K562 (cell line): ENCODE measurements at regions not wholly inside any gene's neighbourhood (a gene's known extent, or its start where the extent isn't known, plus 50 kb on each side); places are given as distances from the start of the nearest gene placed in this dataset.

ENCODE experiments used
- ATAC-seq: fragments of 200-7000 bp; cut with Tn5 transposase; 3 replicates; pipeline ENCODE4 v1.9.1; 2020; ENCODE audit warnings: moderate library complexity
- BruUV-seq: library from RNA; stranded (reverse); fragments of 400-500 nt; replicated peaks from 2 replicates; lab custom pipeline; 2021; lab: Mats Ljungman, UMichigan
- CTCF ChIA-PET: fragments of 300-600 bp; formaldehyde crosslinking; extraction: SDS; loops from one replicate; lab custom pipeline; 2021; ENCODE audit warnings: low intra/inter-chr PET ratio; lab: Yijun Ruan, JAX
- POLR2A ChIA-PET: fragments of 300-600, 350-650 bp; sonication (Branson Sonifier 250); formaldehyde crosslinking; extraction: SDS; loops from one replicate; lab custom pipeline; 2021; ENCODE audit warnings: antibody characterized with exemption, inconsistent platforms; lab: Yijun Ruan, JAX
- DNase-seq, 4 experiments: peaks; one replicate each; pipeline versions ENCODE4 v3.0.0 to v3.0.0-alpha.2; 2011 to 2018; ENCODE audit warnings: low spot score in 3 of 4, mixed read lengths in 3 of 4; ENCODE audit errors: extremely low read depth in 1 of 4
- FAIRE-seq: peaks from 2 replicates; lab custom pipeline; 2011; peaks lifted over from hg19 to GRCh38; lab: Jason Lieb, UNC
- H2AFZ ChIP-seq: 2 replicates; pipeline ENCODE4 v1.6.0; 2011; ENCODE audit warnings: low read depth, low read length, control low read depth, inconsistent platforms
- H3K27ac ChIP-seq: fragments of 200-600 bp; 3 replicates; pipeline ENCODE4 v1.8.0; 2011; ENCODE audit warnings: low read depth, mild to moderate bottlenecking, control low read depth, inconsistent platforms, low read length, moderate library complexity, mixed read lengths; ENCODE audit errors: extremely low read depth
- H3K27me3 ChIP-seq, 2 experiments: fragments of 300-600 bp in 1 of 2; 2 replicates in 1 of 2; 3 replicates in 1 of 2; pipeline versions ENCODE4 v1.6.0 to v1.8.0; 2011; ENCODE audit warnings: inconsistent platforms in 2 of 2, low read length in 2 of 2, mild to moderate bottlenecking in 1 of 2, mixed read lengths in 1 of 2, moderate library complexity in 1 of 2; ENCODE audit not compliant: control insufficient read depth in 2 of 2, insufficient read depth in 2 of 2
- H3K36me3 ChIP-seq: fragments of 300-600 bp; 3 replicates; pipeline ENCODE4 v1.8.0; 2011; ENCODE audit warnings: mild to moderate bottlenecking, low read length, inconsistent platforms; ENCODE audit not compliant: control insufficient read depth, insufficient read depth
- H3K4me1 ChIP-seq, 2 experiments: fragments of 200-600 bp in 1 of 2; replicated peaks in 1 of 2; 2 replicates in 1 of 2; 3 replicates in 1 of 2; pipeline versions ENCODE4 v1.5.1 to v1.8.0; 2011; ENCODE audit warnings: inconsistent platforms in 2 of 2, low read length in 2 of 2, mild to moderate bottlenecking in 1 of 2, mixed read lengths in 1 of 2, moderate library complexity in 1 of 2; ENCODE audit not compliant: control insufficient read depth in 2 of 2, insufficient read depth in 2 of 2
- H3K4me2 ChIP-seq: 2 replicates; pipeline ENCODE4 v1.6.1; 2011; ENCODE audit warnings: low read length, control low read depth, inconsistent platforms, mixed read lengths; ENCODE audit not compliant: insufficient read depth
- H3K4me3 ChIP-seq: fragments of 200-600 bp; sonication (generic), shearing (Covaris generic); 2 replicates; pipeline ENCODE4 v1.5.1; 2016; ENCODE audit warnings: control low read depth, inconsistent platforms
- H3K79me2 ChIP-seq: fragments of 200-600 bp; 3 replicates; pipeline ENCODE4 v1.8.0; 2011; ENCODE audit warnings: low read length, inconsistent platforms; ENCODE audit not compliant: control insufficient read depth, insufficient read depth
- H3K9ac ChIP-seq, 2 experiments: 2 replicates each; pipeline versions ENCODE4 v1.6.0 to v1.6.1; 2011; ENCODE audit warnings: low read depth in 2 of 2, low read length in 2 of 2, control low read depth in 1 of 2, inconsistent platforms in 1 of 2, mild to moderate bottlenecking in 1 of 2, mixed read lengths in 1 of 2; ENCODE audit not compliant: insufficient read depth in 1 of 2
- H3K9me1 ChIP-seq: one replicate; pipeline ENCODE4 v1.6.0; 2011; ENCODE audit warnings: inconsistent platforms, mild to moderate bottlenecking, low read length, moderate library complexity; ENCODE audit not compliant: control insufficient read depth, insufficient read depth
- H3K9me3 ChIP-seq: replicated peaks from 2 replicates; pipeline ENCODE4 v1.5.1; 2011; ENCODE audit warnings: low read depth, low read length, inconsistent platforms; ENCODE audit not compliant: control insufficient read depth, insufficient read depth
- H4K20me1 ChIP-seq: replicated peaks from 2 replicates; pipeline ENCODE4 v1.6.1; 2011; ENCODE audit warnings: low read length, inconsistent platforms, mixed read lengths; ENCODE audit not compliant: control insufficient read depth, insufficient read depth
- ARNT ChIP-seq, 2 experiments: fragments of 450-650 bp; IDR thresholded peaks; 2 replicates each; pipeline ENCODE4 v1.6.1; 2016; ENCODE audit warnings: mild to moderate bottlenecking in 1 of 2
- BRD9 ChIP-seq: fragments of 450-650 bp; IDR thresholded peaks from 2 replicates; pipeline ENCODE4 v1.6.1; 2018; ENCODE audit warnings: low read depth; ENCODE audit not compliant: partially characterized antibody
- GABPB2 ChIP-seq: fragments of 250-450 bp; sonication (Bioruptor Pico); conservative IDR thresholded peaks from 2 replicates; pipeline ENCODE4 v1.5.1; 2021; ENCODE audit warnings: mild to moderate bottlenecking
- HDAC8 ChIP-seq: fragments of 450-650 bp; IDR thresholded peaks from 2 replicates; pipeline ENCODE4 v1.6.1; 2016; ENCODE audit warnings: mild to moderate bottlenecking, missing genetic modification characterization, moderate library complexity, missing compliant biosample characterization
- ZNF431 ChIP-seq: sonication (generic); formaldehyde crosslinking; IDR thresholded peaks from 2 replicates; pipeline ENCODE4 v1.8.0; 2022; ENCODE audit warnings: mild to moderate bottlenecking, missing genetic modification reagents
- WGBS: fragments of 100-300 bp; shearing (Covaris generic); methylation state at CpG from one replicate; pipeline ENCODE4 v1.1.6; 2016; ENCODE audit warnings: low coverage, mixed read lengths; ENCODE audit not compliant: insufficient coverage; ENCODE audit errors: missing lambda C conversion rate; 5-methylcytosine and 5-hydroxymethylcytosine counted together
- in situ Hi-C: fragments of 300-500 bp; cut with MboI; formaldehyde crosslinking; loops from 4 replicates; pipeline ENCODE4 v1.15.0; 2018; ENCODE audit warnings: inconsistent platforms, mixed read lengths
- intact Hi-C: fragments of 100-400 bp; cut with micrococcal nuclease; formaldehyde crosslinking; loops from 2 replicates; pipeline ENCODE4 v1.14.2; 2022
- TF ChIP-seq, protein P1 (sequence below): fragments of 250-450 bp; sonication (Bioruptor Pico); IDR thresholded peaks from 2 replicates; pipeline ENCODE4 v1.8.0; 2022; ENCODE audit warnings: inconsistent platforms

GRCh38 chr11:129302386-129303101 is 73.1 kb upstream of the BARX2 start (continued):
- TF ChIP-seq, protein P1, sequence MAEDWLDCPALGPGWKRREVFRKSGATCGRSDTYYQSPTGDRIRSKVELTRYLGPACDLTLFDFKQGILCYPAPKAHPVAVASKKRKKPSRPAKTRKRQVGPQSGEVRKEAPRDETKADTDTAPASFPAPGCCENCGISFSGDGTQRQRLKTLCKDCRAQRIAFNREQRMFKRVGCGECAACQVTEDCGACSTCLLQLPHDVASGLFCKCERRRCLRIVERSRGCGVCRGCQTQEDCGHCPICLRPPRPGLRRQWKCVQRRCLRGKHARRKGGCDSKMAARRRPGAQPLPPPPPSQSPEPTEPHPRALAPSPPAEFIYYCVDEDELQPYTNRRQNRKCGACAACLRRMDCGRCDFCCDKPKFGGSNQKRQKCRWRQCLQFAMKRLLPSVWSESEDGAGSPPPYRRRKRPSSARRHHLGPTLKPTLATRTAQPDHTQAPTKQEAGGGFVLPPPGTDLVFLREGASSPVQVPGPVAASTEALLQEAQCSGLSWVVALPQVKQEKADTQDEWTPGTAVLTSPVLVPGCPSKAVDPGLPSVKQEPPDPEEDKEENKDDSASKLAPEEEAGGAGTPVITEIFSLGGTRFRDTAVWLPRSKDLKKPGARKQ (CRISPR knock-in tag) = no peak
- TF ChIP-seq GABPB2 (CRISPR knock-in tag) = no peak

- Histone ChIP-seq H4K20me1 (no peaks in the 10 kb centered on the region), H3K4me2 (no peak overlapping the region), H3K9ac (no peak overlapping the region), H3K36me3 (no peaks in the 10 kb centered on the region), H3K27me3 (no peaks in the 10 kb centered on the region), H3K27ac (no peak overlapping the region), H3K9me3 (no peaks in the 10 kb centered on the region), H3K4me3 (no peak overlapping the region), H2AFZ (no peak overlapping the region), H3K4me1 (no peaks in the 10 kb centered on the region)
- no TSS peak for BruUV-seq
- ChIA-PET CTCF (no interaction called here), POLR2A (no interaction called here)
- WGBS = 2% methylated on average over 3 of the region's 3 CpGs
- in situ Hi-C loops = loop anchor here (25.0 kb wide), 1 partner anchor 413 kb away; the partner anchor contains the start of gene KCNJ5
- no peak for DNase-seq
- intact Hi-C loops = no loop called here
- TF ChIP-seq BRD9 (no peak), ZNF431 (CRISPR knock-in tag) (no peak), ARNT (IDR thresholded peaks at IDR 0.05) (no peak), HDAC8 (tag) (no peak)
- TF ChIP-seq, all 486 proteins: peak for 0
- ATAC-seq (no peak), FAIRE-seq (no peak)
- Histone ChIP-seq H3K9me1 (no peaks in the 10 kb centered on the region), H3K79me2 (no peaks in the 10 kb centered on the region)
Measured at GRCh38 chr11:129300099-129300498, 75.5 kb upstream of the BARX2 start.
